ENCODE measurements at regions not wholly inside any gene's neighbourhood (a gene's known extent, or its start where the extent isn't known, plus 50 kb on each side); places are given as distances from the start of the nearest gene placed in this dataset.

GRCh38 chr20:12036142-12036541 is 118.4 kb downstream of the BTBD3 start:
- Histone ChIP-seq H3K4me3 (no peak overlapping the region), H3K27me3 (no peaks in the 10 kb centered on the region), H3K4me1 (peaks cover 0 to 4% (median 1%) of the 10 kb centered on the region in 4 donors), H3K36me3 (no peaks in the 10 kb centered on the region), H3K9me3 (no peaks in the 10 kb centered on the region), H3K27ac (no peak overlapping the region)
- DNase-seq (no peak), ATAC-seq (ENCODE audit: low FRiP score in 2 of 2) (no peak)
- TF ChIP-seq CTCF (IDR thresholded peaks at IDR 0.05) (no peak), POLR2A (IDR thresholded peaks at IDR 0.05) (no peak), POLR2AphosphoS5 (IDR thresholded peaks at IDR 0.05) (no peak), EP300 (IDR thresholded peaks at IDR 0.05) (no peak)
- WGBS, 2 donors, result 90 to 91% methylated on average over 2 of the region's 2 CpGs

GRCh38 chr20:12037521-12037920 is 119.8 kb downstream of the BTBD3 start:
- Histone ChIP-seq H3K27ac (no peak overlapping the region), H3K4me3 (no peak overlapping the region), H3K27me3 (no peaks in the 10 kb centered on the region), H3K36me3 (no peaks in the 10 kb centered on the region), H3K9me3 (no peaks in the 10 kb centered on the region), H3K4me1 (peaks cover 0 to 4% (median 1%) of the 10 kb centered on the region in 4 donors)
- DNase-seq (no peak), ATAC-seq (ENCODE audit: low FRiP score in 2 of 2) (no peak)
- WGBS, 2 donors, result 52 to 82% methylated on average over 5 of the region's 5 CpGs
- TF ChIP-seq EP300 (IDR thresholded peaks at IDR 0.05) (no peak), POLR2A (IDR thresholded peaks at IDR 0.05) (no peak), POLR2AphosphoS5 (IDR thresholded peaks at IDR 0.05) (no peak), CTCF (IDR thresholded peaks at IDR 0.05) (no peak)

- ATAC-seq (ENCODE audit: low FRiP score in 2 of 2), result no peak
- Histone ChIP-seq H3K9me3 (no peaks in the 10 kb centered on the region), H3K27ac (no peak overlapping the region), H3K36me3 (no peaks in the 10 kb centered on the region), H3K4me1 (peaks cover 0 to 4% (median 1%) of the 10 kb centered on the region in 4 donors), H3K4me3 (no peak overlapping the region), H3K27me3 (no peaks in the 10 kb centered on the region)
- no peak for DNase-seq
- TF ChIP-seq POLR2AphosphoS5 (IDR thresholded peaks at IDR 0.05) (no peak), POLR2A (IDR thresholded peaks at IDR 0.05) (no peak), CTCF (IDR thresholded peaks at IDR 0.05) (no peak), EP300 (IDR thresholded peaks at IDR 0.05) (no peak)
- 85 to 93% methylated on average over 7 of the region's 7 CpGs for whole genome bisulfite sequencing, 2 donors
Measured at GRCh38 chr20:12040261-12040660, 122.6 kb downstream of the BTBD3 start.

GRCh38 chr20:12044969-12045368 is 127.3 kb downstream of the BTBD3 start:
- ATAC-seq (ENCODE audit: low FRiP score in 2 of 2) (no peak), DNase-seq (no peak)
- Histone ChIP-seq H3K36me3 (no peaks in the 10 kb centered on the region), H3K4me3 (no peak overlapping the region), H3K4me1 (no peaks in the 10 kb centered on the region), H3K9me3 (no peaks in the 10 kb centered on the region), H3K27me3 (no peaks in the 10 kb centered on the region), H3K27ac (no peak overlapping the region)
- no peak for TF ChIP-seq POLR2AphosphoS5 (IDR thresholded peaks at IDR 0.05)
- TF ChIP-seq POLR2A (IDR thresholded peaks at IDR 0.05), result no peak
- TF ChIP-seq EP300 (IDR thresholded peaks at IDR 0.05), result no peak
- TF ChIP-seq CTCF (IDR thresholded peaks at IDR 0.05), result no peak

GRCh38 chr20:12047838-12048432 is 130.2 kb downstream of the BTBD3 start:
- TF ChIP-seq CTCF (IDR thresholded peaks at IDR 0.05) (no peak), EP300 (IDR thresholded peaks at IDR 0.05) (no peak), POLR2A (IDR thresholded peaks at IDR 0.05) (no peak), POLR2AphosphoS5 (IDR thresholded peaks at IDR 0.05) (no peak)
- Histone ChIP-seq H3K36me3 (no peaks in the 10 kb centered on the region), H3K27me3 (no peaks in the 10 kb centered on the region), H3K4me1 (peaks cover 0 to 1% (median under 1%) of the 10 kb centered on the region in 4 donors), H3K27ac (no peak overlapping the region), H3K9me3 (no peaks in the 10 kb centered on the region), H3K4me3 (no peak overlapping the region)
- 94% methylated on average over 1 of the region's 1 CpG for WGBS, 2 donors
- DNase-seq (no peak), ATAC-seq (ENCODE audit: low FRiP score in 2 of 2) (no peak)

Measured in upper lobe of left lung (tissue), 6 donors.